GM20000 (cell line): ENCODE measurements at regions not wholly inside any gene's neighbourhood (a gene's known extent, or its start where the extent isn't known, plus 50 kb on each side); places are given as distances from the start of the nearest gene placed in this dataset.
"Not testable (repeated sequence)": the region's sequence is repeated elsewhere in the genome, so short reads cannot be mapped to it uniquely, and the experiment has no call there.

Experiments
- DNase-seq: peaks from one replicate; pipeline ENCODE4 v3.0.0; 2012; ENCODE audit warnings: low spot score
- TF ChIP-seq, protein P1 (sequence below): IDR thresholded peaks from 2 replicates; pipeline ENCODE4 v1.5.1; 2012; ENCODE audit warnings: mild to moderate bottlenecking, control low read depth; ENCODE audit errors: extremely low read depth, missing control alignments

DNA sequence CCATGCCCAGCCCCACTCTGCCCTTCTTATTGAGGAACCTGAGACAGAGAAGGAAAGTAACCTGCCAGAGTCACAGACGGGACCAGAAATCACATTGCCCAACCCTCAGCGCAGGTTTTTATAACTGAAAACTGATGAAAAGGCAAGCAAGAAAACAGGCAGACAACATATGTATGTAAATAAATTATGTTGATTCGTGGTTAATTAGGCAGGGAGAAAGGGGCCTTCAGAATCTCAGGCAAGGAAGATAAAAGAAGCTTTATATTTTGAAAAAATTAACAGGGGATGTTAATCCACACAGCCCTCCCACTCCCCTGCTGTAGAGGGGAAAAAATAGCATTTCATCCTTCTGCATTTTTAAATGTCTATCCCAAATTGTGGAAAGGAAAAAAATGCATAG is 378.5 kb downstream of the PIK3C3 start:
- DNase-seq: no peak
- TF ChIP-seq, protein P1, sequence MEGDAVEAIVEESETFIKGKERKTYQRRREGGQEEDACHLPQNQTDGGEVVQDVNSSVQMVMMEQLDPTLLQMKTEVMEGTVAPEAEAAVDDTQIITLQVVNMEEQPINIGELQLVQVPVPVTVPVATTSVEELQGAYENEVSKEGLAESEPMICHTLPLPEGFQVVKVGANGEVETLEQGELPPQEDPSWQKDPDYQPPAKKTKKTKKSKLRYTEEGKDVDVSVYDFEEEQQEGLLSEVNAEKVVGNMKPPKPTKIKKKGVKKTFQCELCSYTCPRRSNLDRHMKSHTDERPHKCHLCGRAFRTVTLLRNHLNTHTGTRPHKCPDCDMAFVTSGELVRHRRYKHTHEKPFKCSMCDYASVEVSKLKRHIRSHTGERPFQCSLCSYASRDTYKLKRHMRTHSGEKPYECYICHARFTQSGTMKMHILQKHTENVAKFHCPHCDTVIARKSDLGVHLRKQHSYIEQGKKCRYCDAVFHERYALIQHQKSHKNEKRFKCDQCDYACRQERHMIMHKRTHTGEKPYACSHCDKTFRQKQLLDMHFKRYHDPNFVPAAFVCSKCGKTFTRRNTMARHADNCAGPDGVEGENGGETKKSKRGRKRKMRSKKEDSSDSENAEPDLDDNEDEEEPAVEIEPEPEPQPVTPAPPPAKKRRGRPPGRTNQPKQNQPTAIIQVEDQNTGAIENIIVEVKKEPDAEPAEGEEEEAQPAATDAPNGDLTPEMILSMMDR: no peak

DNA sequence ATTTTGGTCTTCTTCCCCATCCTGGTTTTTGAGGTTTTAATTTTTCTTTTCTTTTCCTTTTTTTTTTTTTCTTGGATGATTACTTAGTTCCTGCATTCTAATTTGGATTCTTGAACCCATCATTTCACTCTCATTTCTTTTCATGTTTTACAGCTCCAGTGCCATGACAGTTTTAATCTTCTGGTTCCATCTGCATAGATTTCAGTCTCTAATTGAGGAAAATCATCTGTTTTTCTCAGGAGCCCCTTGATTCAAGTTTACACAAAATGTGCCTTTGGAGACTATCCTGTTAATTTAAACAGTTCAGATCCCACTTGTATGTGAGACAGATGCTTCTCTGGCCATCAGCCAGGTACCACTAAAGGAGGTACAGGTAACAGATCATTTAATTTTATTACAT is 379.9 kb downstream of the PIK3C3 start:
- no peak for DNase-seq
- TF ChIP-seq, protein P1: no peak

DNA sequence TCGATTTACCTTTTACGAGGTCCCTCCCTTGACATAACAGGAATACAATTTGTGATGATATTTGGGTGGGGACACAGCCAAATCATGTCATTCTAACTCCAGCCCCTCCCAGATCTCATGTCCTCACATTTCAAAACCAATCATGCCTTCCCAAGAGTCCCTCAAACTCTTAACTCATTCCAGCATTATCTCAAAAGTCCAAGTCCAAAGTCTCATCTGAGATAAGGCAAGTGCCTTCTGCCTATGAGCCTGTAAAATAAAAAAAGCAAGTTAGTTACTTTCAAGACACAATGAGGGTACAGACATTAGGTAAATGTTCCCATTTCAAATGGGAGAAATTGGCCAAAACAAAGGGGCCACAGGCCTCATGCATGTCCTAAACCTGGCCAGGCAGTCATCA is 381.1 kb downstream of the PIK3C3 start:
- TF ChIP-seq, protein P1: no peak
- no peak for DNase-seq

DNA sequence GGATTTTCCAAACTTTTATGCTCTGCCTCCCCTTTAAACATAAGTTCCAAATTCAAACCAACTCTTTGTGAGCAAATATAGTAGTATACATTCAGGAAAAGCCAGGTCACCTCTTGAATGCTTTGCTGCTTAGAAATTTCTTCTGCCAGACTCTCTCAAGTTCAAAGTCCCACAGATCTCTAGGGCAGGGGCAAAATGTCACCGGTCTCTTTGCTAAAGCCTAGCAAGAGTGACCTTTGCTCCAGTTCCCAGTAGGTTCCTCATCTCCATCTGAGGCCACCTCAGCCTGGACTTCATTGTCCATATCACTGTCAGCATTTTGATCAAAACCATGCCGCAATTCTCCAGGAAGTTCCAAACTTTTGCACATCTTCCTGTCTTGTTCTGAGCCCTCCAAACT is 382.3 kb downstream of the PIK3C3 start:
- DNase-seq: not testable (repeated sequence)

DNA sequence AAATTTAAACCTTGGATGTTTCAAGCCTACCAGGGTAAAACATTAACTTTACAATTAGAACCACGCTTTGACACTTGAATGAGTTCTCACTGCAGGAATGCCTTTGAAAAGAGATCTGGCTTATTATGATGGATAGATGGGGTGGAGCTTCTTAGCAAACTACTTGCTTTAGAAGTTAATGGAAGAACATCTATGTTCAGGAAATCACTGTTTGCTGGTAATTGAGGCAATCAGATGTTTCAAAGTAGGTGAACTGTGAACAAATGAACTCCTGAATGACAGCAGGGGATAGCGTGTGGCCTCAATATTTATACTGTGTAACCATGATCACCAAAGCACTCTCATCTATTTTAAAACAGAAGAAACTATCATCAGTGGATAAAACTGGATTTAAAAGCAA is 383.6 kb downstream of the PIK3C3 start:
- DNase-seq: no peak
- TF ChIP-seq, protein P1: no peak

DNA sequence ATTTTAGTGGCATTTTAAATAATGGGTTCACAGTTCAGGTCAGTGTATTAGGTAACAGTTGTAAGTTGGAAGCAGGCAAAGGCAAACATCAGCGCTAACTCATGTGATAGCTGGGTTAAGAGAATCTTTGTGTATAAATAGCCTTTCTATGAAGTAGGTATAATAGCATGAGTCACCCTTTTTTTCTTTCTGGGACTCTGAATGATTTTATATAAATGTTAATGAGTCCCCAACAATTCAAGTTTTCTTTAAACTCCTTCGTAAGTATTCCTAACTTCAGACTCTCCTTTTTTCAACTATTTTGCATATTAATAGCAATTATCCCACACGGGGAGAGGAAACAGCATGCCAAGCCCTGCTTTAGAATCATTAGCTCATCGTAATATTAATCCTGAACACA is 384.3 kb downstream of the PIK3C3 start:
- no peak for DNase-seq
- TF ChIP-seq, protein P1: no peak

DNA sequence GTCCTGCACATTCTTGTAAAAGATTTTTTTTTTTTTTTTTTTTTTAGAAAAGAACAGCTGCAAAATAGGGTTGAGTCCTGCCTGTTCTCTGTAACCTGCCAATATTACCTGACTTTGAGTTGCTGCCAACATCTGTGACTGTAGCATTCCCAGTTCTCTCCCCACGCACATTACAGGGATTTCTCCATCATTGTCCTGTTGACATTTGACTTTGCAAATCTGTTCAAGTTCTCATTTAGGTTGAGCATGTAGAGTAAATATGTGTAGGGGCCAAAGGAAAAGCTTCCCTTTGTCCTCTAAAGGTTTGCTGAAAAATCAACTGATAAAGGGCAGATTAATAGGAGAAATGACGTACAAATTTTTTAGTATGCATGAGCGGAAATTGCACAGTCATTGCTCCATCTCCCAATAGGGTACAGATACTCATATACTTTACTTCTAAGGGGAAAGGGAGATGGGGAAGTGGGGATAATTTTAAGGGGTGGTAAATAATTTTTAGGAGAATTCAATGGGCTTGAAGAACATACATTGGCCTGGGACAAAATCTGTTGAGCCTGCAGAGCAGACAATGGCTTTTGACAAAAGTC is 385.5 kb downstream of the PIK3C3 start:
- DNase-seq: no peak
- TF ChIP-seq, protein P1: no peak

DNA sequence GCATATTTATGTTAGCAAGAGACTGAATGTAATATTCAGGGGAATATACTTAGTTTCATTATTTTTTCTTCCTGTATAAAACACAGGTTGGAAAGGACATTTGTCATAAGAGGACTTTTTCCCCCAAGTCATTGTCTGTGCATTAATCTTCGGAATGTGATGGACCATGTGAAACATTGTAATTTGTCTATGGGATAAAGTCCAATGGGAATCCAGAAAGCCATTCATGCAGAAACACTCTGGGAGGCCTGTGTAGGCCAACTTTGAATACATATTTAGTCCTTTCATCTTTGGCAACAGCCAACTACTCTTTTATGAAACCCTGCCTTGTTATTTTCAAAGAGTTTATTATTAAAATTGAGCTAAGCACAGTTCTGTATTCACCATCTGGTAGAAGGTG is 386.4 kb downstream of the PIK3C3 start:
- TF ChIP-seq, protein P1: no peak
- DNase-seq: no peak
